ENCODE measurements at regions not wholly inside any gene's neighbourhood (a gene's known extent, or its start where the extent isn't known, plus 50 kb on each side); places are given as distances from the start of the nearest gene placed in this dataset.

GRCh38 chr20:39654171-39654570, 692.0 kb downstream of the DHX35 start:
- DNase-seq: no peak
- H2AFZ ChIP-seq (ENCODE audit: low read length): no peak overlapping the region
- no peak overlapping the region for H3K4me2 ChIP-seq (ENCODE audit: low read length)
- H3K79me2 ChIP-seq (ENCODE audit: low read length): no peaks in the 10 kb centered on the region
- H3F3A ChIP-seq (ENCODE audit: low read length, unreplicated experiment): no peaks in the 10 kb centered on the region
- no peaks in the 10 kb centered on the region for H3K4me1 ChIP-seq (ENCODE audit: insufficient read depth, low read length)
- H3K36me3 ChIP-seq (ENCODE audit: low read depth, low read length): no peaks in the 10 kb centered on the region
- TF ChIP-seq EZH2 (IDR thresholded peaks at IDR 0.05; ENCODE audit: low read length, unreplicated experiment) (no peak), CTCF (conservative IDR thresholded peaks at IDR 0.05; ENCODE audit: low read depth, low read length) (no peak), EZH2phosphoT487 (IDR thresholded peaks at IDR 0.05; ENCODE audit: borderline replicate concordance, low read length) (no peak)
- H3K9me3 ChIP-seq (ENCODE audit: low read length): peaks cover 18% of the 10 kb centered on the region; the same call in 1 of the 2 replicates
- H3K4me3 ChIP-seq (ENCODE audit: low read length): no peak overlapping the region
- BruUV-seq (replicated peaks): no TSS peak
- no peaks in the 10 kb centered on the region for H3K27me3 ChIP-seq (ENCODE audit: low read length)
- H3K9me2 ChIP-seq (replicated peaks; ENCODE audit: low read length): no peaks in the 10 kb centered on the region
- ChIA-PET CTCF (no interaction called here), POLR2A (ENCODE audit: unreplicated experiment) (no interaction called here)
- no peak overlapping the region for H3K27ac ChIP-seq (ENCODE audit: low read length)
- intact Hi-C loops (cut with micrococcal nuclease): no loop called here
- no peaks in the 10 kb centered on the region for H4K20me1 ChIP-seq (ENCODE audit: low read length)
- H3K9ac ChIP-seq (ENCODE audit: low read length): no peak overlapping the region
- no peak for ATAC-seq

- BruUV-seq (replicated peaks): no TSS peak
- no peak overlapping the region for H3K9ac ChIP-seq (ENCODE audit: low read length)
- no peak for ATAC-seq
- ChIA-PET CTCF (no interaction called here), POLR2A (ENCODE audit: unreplicated experiment) (no interaction called here)
- H3K4me1 ChIP-seq (ENCODE audit: insufficient read depth, low read length): no peaks in the 10 kb centered on the region
- no peak for DNase-seq
- no peak overlapping the region for H3K27ac ChIP-seq (ENCODE audit: low read length)
- TF ChIP-seq CTCF (conservative IDR thresholded peaks at IDR 0.05; ENCODE audit: low read depth, low read length) (no peak), EZH2 (IDR thresholded peaks at IDR 0.05; ENCODE audit: low read length, unreplicated experiment) (no peak), EZH2phosphoT487 (IDR thresholded peaks at IDR 0.05; ENCODE audit: borderline replicate concordance, low read length) (no peak)
- no peaks in the 10 kb centered on the region for H3K79me2 ChIP-seq (ENCODE audit: low read length)
- H3K36me3 ChIP-seq (ENCODE audit: low read depth, low read length): no peaks in the 10 kb centered on the region
- no peaks in the 10 kb centered on the region for H3K9me2 ChIP-seq (replicated peaks; ENCODE audit: low read length)
- no peaks in the 10 kb centered on the region for H3F3A ChIP-seq (ENCODE audit: low read length, unreplicated experiment)
- H3K9me3 ChIP-seq (ENCODE audit: low read length): peaks cover 12% of the 10 kb centered on the region; the same call in 1 of the 2 replicates
- no peak overlapping the region for H3K4me2 ChIP-seq (ENCODE audit: low read length)
- intact Hi-C loops (cut with micrococcal nuclease): no loop called here
- H4K20me1 ChIP-seq (ENCODE audit: low read length): no peaks in the 10 kb centered on the region
- H3K4me3 ChIP-seq (ENCODE audit: low read length): no peak overlapping the region
- no peaks in the 10 kb centered on the region for H3K27me3 ChIP-seq (ENCODE audit: low read length)
- no peak overlapping the region for H2AFZ ChIP-seq (ENCODE audit: low read length)
These were observed 689.6 kb downstream of the DHX35 start for GRCh38 chr20:39651645-39652325.

DNA sequence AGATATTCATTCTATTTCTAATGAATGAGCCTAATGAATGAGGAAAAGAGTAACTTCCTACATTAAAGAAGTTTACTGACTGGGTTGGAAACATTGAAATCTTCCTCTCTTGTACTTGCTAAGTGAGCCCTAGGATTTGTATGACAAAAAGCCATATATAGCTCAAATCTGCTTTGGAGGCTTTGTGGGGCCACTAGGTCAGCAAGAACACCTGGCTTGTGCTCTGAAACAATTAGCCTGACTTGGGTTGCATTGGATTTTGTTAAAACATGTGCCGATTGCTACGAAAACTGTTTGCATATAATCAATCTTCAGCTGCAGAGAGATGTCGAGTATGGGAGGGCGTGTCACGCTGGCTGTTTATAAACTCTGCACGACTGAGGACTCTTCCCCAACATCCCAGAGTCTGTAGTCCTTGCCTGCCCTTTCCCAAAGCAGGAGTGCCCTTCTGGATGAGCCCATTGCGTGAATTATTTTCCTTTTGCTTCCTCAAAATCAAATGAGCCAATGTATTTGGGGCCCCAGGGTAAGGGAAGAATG, 684.8 kb downstream of the DHX35 start:
- H3K27me3 ChIP-seq (ENCODE audit: low read length): no peaks in the 10 kb centered on the region
- H3K9me3 ChIP-seq (ENCODE audit: low read length): peaks cover 15% of the 10 kb centered on the region; the same call in 1 of the 2 replicates
- no peaks in the 10 kb centered on the region for H3K36me3 ChIP-seq (ENCODE audit: low read depth, low read length)
- DNase-seq: no peak
- no peaks in the 10 kb centered on the region for H3K4me1 ChIP-seq (ENCODE audit: insufficient read depth, low read length)
- no peaks in the 10 kb centered on the region for H3K79me2 ChIP-seq (ENCODE audit: low read length)
- H3F3A ChIP-seq (ENCODE audit: low read length, unreplicated experiment): no peaks in the 10 kb centered on the region
- H3K4me3 ChIP-seq (ENCODE audit: low read length): no peak overlapping the region
- H3K9ac ChIP-seq (ENCODE audit: low read length): no peak overlapping the region
- no peak for ATAC-seq
- no TSS peak for BruUV-seq (replicated peaks)
- H2AFZ ChIP-seq (ENCODE audit: low read length): no peak overlapping the region
- no peaks in the 10 kb centered on the region for H4K20me1 ChIP-seq (ENCODE audit: low read length)
- no peak overlapping the region for H3K4me2 ChIP-seq (ENCODE audit: low read length)
- intact Hi-C loops (cut with micrococcal nuclease): no loop called here
- TF ChIP-seq CTCF (conservative IDR thresholded peaks at IDR 0.05; ENCODE audit: low read depth, low read length): no peak
- no peak for TF ChIP-seq EZH2 (IDR thresholded peaks at IDR 0.05; ENCODE audit: low read length, unreplicated experiment)
- no peak for TF ChIP-seq EZH2phosphoT487 (IDR thresholded peaks at IDR 0.05; ENCODE audit: borderline replicate concordance, low read length)
- no peaks in the 10 kb centered on the region for H3K9me2 ChIP-seq (replicated peaks; ENCODE audit: low read length)
- no peak overlapping the region for H3K27ac ChIP-seq (ENCODE audit: low read length)
- CTCF ChIA-PET: no interaction called here
- POLR2A ChIA-PET (ENCODE audit: unreplicated experiment): no interaction called here
